Gastrocnemius medialis (tissue), 4 donors: ENCODE measurements at regions not wholly inside any gene's neighbourhood (a gene's known extent, or its start where the extent isn't known, plus 50 kb on each side); places are given as distances from the start of the nearest gene placed in this dataset.

Experiments used
- POLR2A ChIP-seq, 2 donors: fragments of 450-650 bp; IDR thresholded peaks; one replicate each; pipeline ENCODE4 v1.6.1; 2017; ENCODE audit warnings: antibody characterized with exemption in 2 of 2, mild to moderate bottlenecking in 2 of 2, moderate library complexity in 2 of 2
- TF ChIP-seq, protein P1 (sequence below), 5 experiments: fragments of 450-650 bp in 3 of 5; fragments of 200-600 bp in 2 of 5; sonication (generic) in 2 of 5; IDR thresholded peaks in 4 of 5; conservative IDR thresholded peaks in 1 of 5; 1 replicate in 4 of 5; 2 replicates in 1 of 5; pipeline ENCODE4 v1.5.1; 2016 to 2019; ENCODE audit warnings: antibody characterized with exemption in 5 of 5, mild to moderate bottlenecking in 3 of 5, moderate library complexity in 3 of 5

DNA sequence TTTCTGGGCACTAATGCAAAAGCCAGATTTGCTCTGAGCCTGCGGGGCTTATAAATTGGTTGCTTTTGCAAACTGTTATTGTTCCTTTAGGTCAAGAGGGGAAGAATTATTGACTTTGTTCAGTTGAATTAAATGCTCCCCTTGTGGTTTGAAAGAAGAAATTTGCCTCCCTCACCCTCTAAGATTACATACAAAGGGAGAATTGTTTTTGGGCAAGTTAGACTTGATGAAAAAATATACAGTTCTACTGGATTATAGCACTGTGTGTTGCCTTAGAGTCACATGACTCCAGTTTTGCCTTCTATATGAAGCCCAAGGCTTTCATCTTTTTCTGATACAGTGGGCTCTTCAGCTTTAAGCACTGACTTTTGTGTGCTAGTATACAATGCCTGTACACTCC is 1265.8 kb upstream of the LRRTM3 start:
- TF ChIP-seq, protein P1, sequence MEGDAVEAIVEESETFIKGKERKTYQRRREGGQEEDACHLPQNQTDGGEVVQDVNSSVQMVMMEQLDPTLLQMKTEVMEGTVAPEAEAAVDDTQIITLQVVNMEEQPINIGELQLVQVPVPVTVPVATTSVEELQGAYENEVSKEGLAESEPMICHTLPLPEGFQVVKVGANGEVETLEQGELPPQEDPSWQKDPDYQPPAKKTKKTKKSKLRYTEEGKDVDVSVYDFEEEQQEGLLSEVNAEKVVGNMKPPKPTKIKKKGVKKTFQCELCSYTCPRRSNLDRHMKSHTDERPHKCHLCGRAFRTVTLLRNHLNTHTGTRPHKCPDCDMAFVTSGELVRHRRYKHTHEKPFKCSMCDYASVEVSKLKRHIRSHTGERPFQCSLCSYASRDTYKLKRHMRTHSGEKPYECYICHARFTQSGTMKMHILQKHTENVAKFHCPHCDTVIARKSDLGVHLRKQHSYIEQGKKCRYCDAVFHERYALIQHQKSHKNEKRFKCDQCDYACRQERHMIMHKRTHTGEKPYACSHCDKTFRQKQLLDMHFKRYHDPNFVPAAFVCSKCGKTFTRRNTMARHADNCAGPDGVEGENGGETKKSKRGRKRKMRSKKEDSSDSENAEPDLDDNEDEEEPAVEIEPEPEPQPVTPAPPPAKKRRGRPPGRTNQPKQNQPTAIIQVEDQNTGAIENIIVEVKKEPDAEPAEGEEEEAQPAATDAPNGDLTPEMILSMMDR (IDR thresholded peaks at IDR 0.05 in 4 of 5, conservative IDR thresholded peaks at IDR 0.05 in 1 of 5) = no peak
- no peak for TF ChIP-seq POLR2A (IDR thresholded peaks at IDR 0.05)
